GM19025 (cell line): ENCODE measurements at regions not wholly inside any gene's neighbourhood (a gene's known extent, or its start where the extent isn't known, plus 50 kb on each side); places are given as distances from the start of the nearest gene placed in this dataset.
"Not testable (repeated sequence)": the region's sequence is repeated elsewhere in the genome, so short reads cannot be mapped to it uniquely, and the experiment has no call there.

Experiments
- ATAC-seq: cut with Tn5 transposase; IDR thresholded peaks from one replicate; pipeline ENCODE4 v1.9.1; 2021; ENCODE audit warnings: mild to moderate bottlenecking, low read depth, moderate library complexity; ENCODE audit not compliant: unreplicated experiment

- ATAC-seq: no peak
Measured at GRCh38 chr6:19705606-19706005, 131.6 kb upstream of the ID4 start.

- no peak for ATAC-seq
Measured at GRCh38 chr6:19712012-19712688, 125.0 kb upstream of the ID4 start.

GRCh38 chr6:19712998-19713397, 124.2 kb upstream of the ID4 start:
- ATAC-seq: no peak

- no peak for ATAC-seq
Measured at GRCh38 chr6:19713411-19713810, 123.8 kb upstream of the ID4 start.

- ATAC-seq: no peak
Measured at GRCh38 chr6:19713984-19714383, 123.2 kb upstream of the ID4 start.

GRCh38 chr6:19714434-19715166, 122.6 kb upstream of the ID4 start:
- no peak for ATAC-seq

GRCh38 chr6:19715167-19715551, 122.0 kb upstream of the ID4 start:
- ATAC-seq: no peak

GRCh38 chr6:19719691-19720128, 117.5 kb upstream of the ID4 start:
- no peak for ATAC-seq

GRCh38 chr6:19721766-19722377, 115.3 kb upstream of the ID4 start:
- ATAC-seq: no peak

- no peak for ATAC-seq
Measured at GRCh38 chr6:19722999-19723398, 114.2 kb upstream of the ID4 start.

GRCh38 chr6:19723545-19723944, 113.6 kb upstream of the ID4 start:
- ATAC-seq: no peak

GRCh38 chr6:19725436-19725835, 111.7 kb upstream of the ID4 start:
- ATAC-seq: not testable (repeated sequence)

- ATAC-seq: no peak
Measured at GRCh38 chr6:19731282-19731681, 105.9 kb upstream of the ID4 start.

- ATAC-seq: no peak
Measured at GRCh38 chr6:19734061-19734460, 103.1 kb upstream of the ID4 start.

GRCh38 chr6:19734519-19734918, 102.7 kb upstream of the ID4 start:
- no peak for ATAC-seq

- no peak for ATAC-seq
Measured at GRCh38 chr6:19736066-19736465, 101.1 kb upstream of the ID4 start.

- ATAC-seq: no peak
Measured at GRCh38 chr6:19738010-19738409, 99.2 kb upstream of the ID4 start.

GRCh38 chr6:19749722-19750121, 87.4 kb upstream of the ID4 start:
- ATAC-seq: no peak

GRCh38 chr6:19752746-19753145, 84.4 kb upstream of the ID4 start:
- no peak for ATAC-seq

GRCh38 chr6:19753826-19754225, 83.3 kb upstream of the ID4 start:
- ATAC-seq: no peak

- ATAC-seq: no peak
Measured at GRCh38 chr6:19754686-19755085, 82.5 kb upstream of the ID4 start.

GRCh38 chr6:19755181-19755580, 82.0 kb upstream of the ID4 start:
- no peak for ATAC-seq
